Muscle of leg (tissue), 3 donors: ENCODE measurements at regions not wholly inside any gene's neighbourhood (a gene's known extent, or its start where the extent isn't known, plus 50 kb on each side); places are given as distances from the start of the nearest gene placed in this dataset.
"Not testable (repeated sequence)": the region's sequence is repeated elsewhere in the genome, so short reads cannot be mapped to it uniquely, and the experiment has no call there.

Experiments used
- DNase-seq: peaks from one replicate; pipeline ENCODE4 v3.0.0; 2013
- H3K27ac ChIP-seq: one replicate; pipeline ENCODE4 v1.5.1; 2013; ENCODE audit warnings: mild to moderate bottlenecking, low read length, control low read depth
- H3K27me3 ChIP-seq: one replicate; pipeline ENCODE4 v1.6.1; 2013; ENCODE audit warnings: low read length; ENCODE audit not compliant: control insufficient read depth, insufficient read depth
- H3K36me3 ChIP-seq: one replicate; pipeline ENCODE4 v1.6.1; 2013; ENCODE audit warnings: low read length; ENCODE audit not compliant: control insufficient read depth, insufficient read depth
- H3K4me1 ChIP-seq: one replicate; pipeline ENCODE4 v1.6.1; 2013; ENCODE audit warnings: low read length; ENCODE audit not compliant: control insufficient read depth, insufficient read depth
- H3K4me3 ChIP-seq: one replicate; pipeline ENCODE4 v1.5.1; 2013; ENCODE audit warnings: low read length, control low read depth
- H3K9me3 ChIP-seq: replicated peaks from 2 replicates; pipeline ENCODE4 v1.6.1; 2013; ENCODE audit warnings: low read depth, low read length; ENCODE audit not compliant: control insufficient read depth
- WGBS: methylation state at CpG from one replicate; pipeline ENCODE4 v1.1.5; 2013; ENCODE audit warnings: missing lambda C conversion rate; ENCODE audit not compliant: insufficient coverage; 5-methylcytosine and 5-hydroxymethylcytosine counted together

GRCh38 chr4:116001291-116001690 lies 887.9 kb upstream of the NDST4 start:
- WGBS: no CpG with 5 or more reads among the region's 4 CpGs
- no peak overlapping the region for H3K27ac ChIP-seq
- H3K9me3 ChIP-seq: no peaks in the 10 kb centered on the region
- no peak for DNase-seq
- H3K4me3 ChIP-seq: no peak overlapping the region
- H3K36me3 ChIP-seq: no peaks in the 10 kb centered on the region
- H3K4me1 ChIP-seq: no peaks in the 10 kb centered on the region
- H3K27me3 ChIP-seq: no peaks in the 10 kb centered on the region

GRCh38 chr4:115986573-115986972 lies 873.2 kb upstream of the NDST4 start:
- no peaks in the 10 kb centered on the region for H3K27me3 ChIP-seq
- no peak overlapping the region for H3K27ac ChIP-seq
- no peaks in the 10 kb centered on the region for H3K36me3 ChIP-seq
- peaks cover 4% of the 10 kb centered on the region for H3K9me3 ChIP-seq
- H3K4me3 ChIP-seq: no peak overlapping the region
- DNase-seq: no peak
- 90% methylated on average over 3 of the region's 6 CpGs for WGBS
- H3K4me1 ChIP-seq: no peaks in the 10 kb centered on the region

GRCh38 chr4:115975421-115976001 lies 862.1 kb upstream of the NDST4 start:
- 76% methylated on average over 3 of the region's 8 CpGs for WGBS

GRCh38 chr4:115973768-115974167 lies 860.3 kb upstream of the NDST4 start:
- Histone ChIP-seq H3K27ac (no peak overlapping the region), H3K9me3 (no peaks in the 10 kb centered on the region), H3K4me1 (no peaks in the 10 kb centered on the region), H3K27me3 (no peaks in the 10 kb centered on the region), H3K36me3 (no peaks in the 10 kb centered on the region), H3K4me3 (no peak overlapping the region)
- no peak for DNase-seq
- no CpG with 5 or more reads among the region's 1 CpG for WGBS

More at GRCh38 chr4:115975421-115976001, 862.1 kb upstream of the NDST4 start:
- H3K9me3 ChIP-seq, H3K27ac ChIP-seq, H3K36me3 ChIP-seq, DNase-seq, H3K4me3 ChIP-seq, H3K27me3 ChIP-seq, H3K4me1 ChIP-seq: not testable (repeated sequence)

GRCh38 chr4:115972967-115973366 lies 859.5 kb upstream of the NDST4 start:
- no peak for DNase-seq

GRCh38 chr4:115970859-115971258 lies 857.4 kb upstream of the NDST4 start:
- Histone ChIP-seq H3K9me3 (no peaks in the 10 kb centered on the region), H3K27me3 (no peaks in the 10 kb centered on the region)
- no CpG with 5 or more reads among the region's 2 CpGs for WGBS

More at GRCh38 chr4:115972967-115973366, 859.5 kb upstream of the NDST4 start:
- H3K27ac ChIP-seq: no peak overlapping the region
- no peaks in the 10 kb centered on the region for H3K27me3 ChIP-seq
- no peaks in the 10 kb centered on the region for H3K9me3 ChIP-seq
- no peaks in the 10 kb centered on the region for H3K36me3 ChIP-seq
- no peaks in the 10 kb centered on the region for H3K4me1 ChIP-seq
- H3K4me3 ChIP-seq: no peak overlapping the region
- no CpG with 5 or more reads among the region's 2 CpGs for WGBS

GRCh38 chr4:115969756-115970155 lies 856.3 kb upstream of the NDST4 start:
- H3K27me3 ChIP-seq: no peaks in the 10 kb centered on the region
- no peak for DNase-seq
- WGBS: 70% methylated on average over 1 of the region's 1 CpG
- H3K36me3 ChIP-seq: no peaks in the 10 kb centered on the region
- H3K4me1 ChIP-seq: no peaks in the 10 kb centered on the region
- H3K27ac ChIP-seq: no peak overlapping the region
- H3K4me3 ChIP-seq: no peak overlapping the region
- H3K9me3 ChIP-seq: no peaks in the 10 kb centered on the region

More at GRCh38 chr4:115970859-115971258, 857.4 kb upstream of the NDST4 start:
- H3K27ac ChIP-seq: no peak overlapping the region
- H3K4me3 ChIP-seq: no peak overlapping the region
- no peak for DNase-seq
- H3K36me3 ChIP-seq: no peaks in the 10 kb centered on the region
- H3K4me1 ChIP-seq: no peaks in the 10 kb centered on the region

GRCh38 chr4:115965588-115965987 lies 852.2 kb upstream of the NDST4 start:
- no peaks in the 10 kb centered on the region for H3K9me3 ChIP-seq
- no peaks in the 10 kb centered on the region for H3K4me1 ChIP-seq
- no peaks in the 10 kb centered on the region for H3K36me3 ChIP-seq
- no peak overlapping the region for H3K4me3 ChIP-seq
- WGBS: no CpG with 5 or more reads among the region's 3 CpGs
- H3K27ac ChIP-seq: no peak overlapping the region
- DNase-seq: no peak
- H3K27me3 ChIP-seq: no peaks in the 10 kb centered on the region

- WGBS: no CpG with 5 or more reads among the region's 6 CpGs
- H3K27ac ChIP-seq, DNase-seq, H3K4me1 ChIP-seq, H3K36me3 ChIP-seq, H3K4me3 ChIP-seq, H3K27me3 ChIP-seq, H3K9me3 ChIP-seq: not testable (repeated sequence)
Measured at GRCh38 chr4:115956054-115956796, 842.8 kb upstream of the NDST4 start.

GRCh38 chr4:115950806-115951205 lies 837.4 kb upstream of the NDST4 start:
- DNase-seq: no peak
- 88% methylated on average over 8 of the region's 10 CpGs for WGBS
- H3K9me3 ChIP-seq: no peaks in the 10 kb centered on the region
- no peaks in the 10 kb centered on the region for H3K4me1 ChIP-seq
- no peak overlapping the region for H3K27ac ChIP-seq
- H3K27me3 ChIP-seq: no peaks in the 10 kb centered on the region
- H3K4me3 ChIP-seq: no peak overlapping the region
- H3K36me3 ChIP-seq: no peaks in the 10 kb centered on the region
